GM21447 (cell line): ENCODE measurements at regions not wholly inside any gene's neighbourhood (a gene's known extent, or its start where the extent isn't known, plus 50 kb on each side); places are given as distances from the start of the nearest gene placed in this dataset.
"Not testable (repeated sequence)": the region's sequence is repeated elsewhere in the genome, so short reads cannot be mapped to it uniquely, and the experiment has no call there.

Source experiments
- ATAC-seq: cut with Tn5 transposase; IDR thresholded peaks from one replicate; pipeline ENCODE4 v1.9.1; 2021; ENCODE audit not compliant: unreplicated experiment

DNA sequence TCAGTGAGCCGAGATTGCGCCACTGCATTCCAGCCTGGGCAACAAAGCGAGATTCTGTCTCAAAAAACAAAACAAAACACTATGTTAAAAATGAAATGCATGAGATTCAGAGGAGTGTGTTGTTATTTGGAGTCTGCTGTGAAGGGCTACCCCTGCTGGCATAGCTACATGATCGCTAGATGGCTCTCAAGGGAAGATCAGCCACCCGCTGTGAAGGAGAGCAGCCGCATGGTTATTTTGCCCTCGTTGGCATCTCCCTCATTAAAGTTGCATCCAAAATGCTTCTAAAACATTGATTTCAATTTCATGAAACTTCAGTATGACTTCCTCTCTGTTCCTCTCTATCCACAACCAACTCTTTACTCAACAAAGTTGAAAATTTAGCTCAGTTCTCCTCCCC lies 54.8 kb upstream of the NDUFV2 start:
- no peak for ATAC-seq

GRCh38 chr18:9048236-9048635 lies 54.3 kb upstream of the NDUFV2 start:
- no peak for ATAC-seq

DNA sequence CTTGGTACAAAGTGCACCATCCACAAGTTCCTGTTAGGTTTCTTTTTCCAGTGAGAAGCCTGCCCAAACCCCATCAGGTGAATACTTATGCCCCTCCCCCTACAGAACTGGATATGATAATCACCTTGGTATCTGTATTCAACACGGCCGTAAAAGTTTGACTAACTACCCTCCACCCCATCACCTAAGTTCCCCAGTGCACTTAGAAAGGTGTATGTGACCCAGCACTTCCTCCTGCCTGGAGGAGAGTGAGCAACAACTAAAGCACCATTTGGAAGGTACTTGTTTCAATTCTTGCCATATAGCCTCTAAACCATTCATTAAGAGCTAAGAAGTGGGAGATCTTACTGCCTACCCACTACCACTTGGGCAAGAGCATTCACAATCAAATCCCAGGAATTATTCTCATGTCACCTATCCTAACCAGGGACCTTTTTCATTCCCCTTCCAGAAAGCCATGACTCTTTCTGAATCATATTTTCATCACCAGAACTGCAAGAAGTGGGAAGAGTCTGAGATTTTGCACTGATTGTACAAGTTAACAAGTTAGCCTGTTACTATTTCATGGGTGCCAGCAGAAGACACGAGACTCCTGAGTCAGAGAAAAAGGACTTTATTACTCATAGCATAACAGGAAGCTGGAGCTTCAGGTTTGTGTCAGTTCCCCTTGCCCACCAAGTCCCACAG lies 53.5 kb upstream of the NDUFV2 start:
- no peak for ATAC-seq

- ATAC-seq: no peak
Observed at GRCh38 chr18:9049495-9049809, 53.0 kb upstream of the NDUFV2 start.

GRCh38 chr18:9050628-9051284 lies 51.7 kb upstream of the NDUFV2 start:
- ATAC-seq: not testable (repeated sequence)
